Right cardiac atrium (tissue), 5 donors: ENCODE measurements at regions not wholly inside any gene's neighbourhood (a gene's known extent, or its start where the extent isn't known, plus 50 kb on each side); places are given as distances from the start of the nearest gene placed in this dataset.

ENCODE experiments used
- ATAC-seq, 2 donors: fragments of 200-7000 bp; cut with Tn5 transposase; one replicate each; pipeline versions ENCODE4 v1.8.0 to v1.9.1; 2020; ENCODE audit warnings: moderate library complexity in 2 of 2, mild to moderate bottlenecking in 1 of 2
- DNase-seq, 3 donors: peaks; one replicate each; pipeline ENCODE4 v3.0.0-alpha.2; 2020
- H3K27ac ChIP-seq: one replicate; pipeline ENCODE4 v1.5.1; 2013; ENCODE audit warnings: mild to moderate bottlenecking, low read length, control low read depth, moderate library complexity
- H3K27me3 ChIP-seq: one replicate; pipeline ENCODE4 v1.6.1; 2013; ENCODE audit not compliant: control insufficient read depth, insufficient read depth
- H3K4me1 ChIP-seq: one replicate; pipeline ENCODE4 v1.6.1; 2013; ENCODE audit warnings: low read length; ENCODE audit not compliant: control insufficient read depth, insufficient read depth
- H3K4me3 ChIP-seq: one replicate; pipeline ENCODE4 v1.5.1; 2013; ENCODE audit warnings: low read length, control low read depth
- H3K9me3 ChIP-seq: one replicate; pipeline ENCODE4 v1.6.1; 2013; ENCODE audit warnings: low read length; ENCODE audit not compliant: control insufficient read depth
- whole genome bisulfite sequencing: extraction: QIAGEN DNeasy Blood & Tissue Kit; methylation state at CpG from one replicate; pipeline ENCODE4 v1.1.7; 2013; 5-methylcytosine and 5-hydroxymethylcytosine counted together
- intact Hi-C, 4 donors: fragments of 100-400 bp; cut with DNase I; formaldehyde crosslinking; loops; one replicate each; pipeline versions ENCODE4 v1.11.0 to v1.14.0; 2022 to 2023
- donor health status: healthy with polysubstance abuse.
- donor health status: DM: no; HTN: yes; CAD: no.
- donor health status: DM: no; HTN: no; CAD: no.
- donor health status: DM: no; HTN: yes; CAD: no; lungs with severe emphysema.
- donor health status: DM: yes; HTN: yes; CAD: no.

DNA sequence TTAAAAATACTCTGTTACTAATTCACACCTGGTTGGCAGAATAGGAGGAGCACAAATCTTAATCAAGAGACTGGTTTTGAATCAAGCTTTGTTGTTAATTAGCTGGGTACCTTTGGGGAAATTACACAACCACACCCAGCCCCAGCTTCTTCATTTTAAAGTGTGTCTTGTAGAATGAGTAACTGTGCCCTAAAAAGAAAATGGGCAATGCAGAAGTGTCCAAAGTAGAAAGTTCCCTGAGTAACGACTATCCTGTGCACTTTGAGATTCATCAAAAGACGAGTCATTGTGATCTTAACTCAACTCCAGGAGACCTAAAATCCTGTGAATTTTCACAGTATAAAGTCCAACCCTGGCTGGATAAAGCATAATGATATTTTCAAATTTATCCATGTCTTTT is 792.3 kb upstream of the HS3ST1 start:
- DNase-seq (no peak), ATAC-seq (no peak)
- Histone ChIP-seq H3K27me3 (no peaks in the 10 kb centered on the region), H3K27ac (no peak overlapping the region), H3K4me1 (no peaks in the 10 kb centered on the region), H3K4me3 (no peak overlapping the region), H3K9me3 (no peaks in the 10 kb centered on the region)
- WGBS, result 83% methylated on average over 2 of the region's 2 CpGs
- intact Hi-C loops, result no loop called here

DNA sequence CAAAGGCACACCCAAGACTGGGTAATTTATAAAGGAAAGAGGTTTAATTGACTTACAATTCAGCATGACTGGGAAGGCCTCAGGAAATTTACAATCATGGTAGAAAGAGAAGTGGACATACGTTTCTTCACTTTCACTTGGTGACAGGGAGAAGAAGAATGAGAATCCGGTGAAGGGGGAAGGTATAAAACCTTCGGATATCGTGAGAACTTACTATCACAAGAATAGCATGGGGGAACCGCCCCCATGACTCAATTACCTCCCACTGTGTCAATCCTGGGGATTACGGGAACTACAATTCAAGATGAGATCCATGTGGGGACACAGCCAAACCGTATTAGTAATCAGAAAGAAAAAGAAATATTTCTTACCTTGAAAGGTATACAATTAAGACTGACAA is 782.9 kb upstream of the HS3ST1 start:
- WGBS, result 77% methylated on average over 7 of the region's 7 CpGs

DNA sequence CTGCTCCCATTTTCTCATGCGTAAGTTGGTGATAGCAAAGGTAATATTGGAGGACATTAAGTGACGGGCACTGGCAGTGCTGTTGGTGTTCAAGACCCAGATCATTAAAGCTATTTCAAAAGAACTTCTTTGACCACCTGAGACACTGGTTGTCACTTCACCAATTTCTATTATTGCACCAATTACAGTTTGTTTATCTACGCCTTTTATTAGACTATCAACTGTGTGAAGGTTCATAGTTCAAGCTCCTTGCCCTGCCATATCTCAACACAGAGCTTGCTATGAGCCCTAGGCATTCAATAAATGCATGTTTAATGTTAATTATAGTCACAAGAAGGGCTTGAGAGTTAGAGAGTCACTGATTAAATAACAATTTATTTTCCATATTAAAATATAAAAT is 778.7 kb upstream of the HS3ST1 start:
- no peak for ATAC-seq
- intact Hi-C loops, result no loop called here
- H3K27ac ChIP-seq, result no peak overlapping the region
- no peaks in the 10 kb centered on the region for H3K4me1 ChIP-seq
- H3K9me3 ChIP-seq, result no peaks in the 10 kb centered on the region
- no peak overlapping the region for H3K4me3 ChIP-seq
- WGBS, result 76% methylated on average over 3 of the region's 3 CpGs
- DNase-seq, result no peak
- H3K27me3 ChIP-seq, result no peaks in the 10 kb centered on the region

More for the DNA sequence above, 782.9 kb upstream of the HS3ST1 start:
- no peaks in the 10 kb centered on the region for H3K4me1 ChIP-seq
- H3K27me3 ChIP-seq, result no peaks in the 10 kb centered on the region
- H3K9me3 ChIP-seq, result no peaks in the 10 kb centered on the region
- intact Hi-C loops, result no loop called here
- no peak overlapping the region for H3K27ac ChIP-seq
- DNase-seq (no peak), ATAC-seq (no peak)
- no peak overlapping the region for H3K4me3 ChIP-seq

- WGBS, result 51% methylated on average over 4 of the region's 4 CpGs
- intact Hi-C loops, result no loop called here
Observed at GRCh38 chr4:12206091-12206490, 777.4 kb upstream of the HS3ST1 start.

DNA sequence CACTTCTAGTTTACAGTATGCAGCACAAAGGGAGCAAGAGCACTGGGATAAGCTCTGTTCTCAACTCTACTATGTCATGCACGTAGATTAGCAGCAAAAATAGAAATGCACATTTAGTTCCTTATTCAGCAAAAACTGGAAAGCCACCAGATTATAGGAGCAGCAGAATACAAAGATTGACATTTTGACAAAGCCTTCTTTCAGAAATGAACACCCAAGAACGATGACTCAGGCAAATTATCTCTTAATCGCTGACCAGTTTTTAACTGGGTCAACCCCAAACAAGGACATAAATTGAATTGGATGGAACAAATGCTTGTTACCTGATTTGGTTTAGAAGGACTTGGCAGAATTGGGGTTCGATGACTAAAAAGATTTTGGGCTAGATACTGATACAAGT is 775.3 kb upstream of the HS3ST1 start:
- H3K27ac ChIP-seq, result no peak overlapping the region
- no peaks in the 10 kb centered on the region for H3K4me1 ChIP-seq
- H3K27me3 ChIP-seq, result no peaks in the 10 kb centered on the region
- H3K4me3 ChIP-seq, result no peak overlapping the region
- H3K9me3 ChIP-seq, result no peaks in the 10 kb centered on the region
- ATAC-seq (no peak), DNase-seq (no peak)
- intact Hi-C loops, result no loop called here
- WGBS, result 69% methylated on average over 4 of the region's 4 CpGs

More at GRCh38 chr4:12206091-12206490, 777.4 kb upstream of the HS3ST1 start:
- no peaks in the 10 kb centered on the region for H3K27me3 ChIP-seq
- H3K27ac ChIP-seq, result no peak overlapping the region
- H3K4me3 ChIP-seq, result no peak overlapping the region
- ATAC-seq (no peak), DNase-seq (no peak)
- no peaks in the 10 kb centered on the region for H3K9me3 ChIP-seq
- no peaks in the 10 kb centered on the region for H3K4me1 ChIP-seq

DNA sequence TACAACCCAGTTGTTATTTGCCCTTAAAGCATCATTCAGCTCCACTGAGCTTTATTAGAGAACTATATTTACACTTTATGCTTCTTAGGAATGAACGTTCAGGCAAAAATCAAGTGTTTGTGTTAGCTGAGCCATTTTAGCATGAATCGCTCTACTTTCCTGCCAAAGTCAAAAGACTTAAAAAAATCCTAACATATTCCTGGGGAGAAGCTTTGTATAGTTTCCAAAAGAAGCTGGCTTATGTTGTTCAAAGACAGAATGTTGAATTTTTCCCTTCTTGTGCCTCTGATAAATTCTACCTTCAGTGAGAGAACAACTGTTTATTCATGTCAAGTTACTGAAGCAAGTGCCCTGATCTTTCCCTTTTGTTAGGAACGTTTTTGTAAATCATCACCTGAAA is 771.5 kb upstream of the HS3ST1 start:
- 69% methylated on average over 3 of the region's 3 CpGs for WGBS
- Histone ChIP-seq H3K27me3 (no peaks in the 10 kb centered on the region), H3K9me3 (no peaks in the 10 kb centered on the region), H3K27ac (no peak overlapping the region), H3K4me3 (no peak overlapping the region), H3K4me1 (no peaks in the 10 kb centered on the region)
- DNase-seq, result no peak
- no peak for ATAC-seq
- intact Hi-C loops, result no loop called here

DNA sequence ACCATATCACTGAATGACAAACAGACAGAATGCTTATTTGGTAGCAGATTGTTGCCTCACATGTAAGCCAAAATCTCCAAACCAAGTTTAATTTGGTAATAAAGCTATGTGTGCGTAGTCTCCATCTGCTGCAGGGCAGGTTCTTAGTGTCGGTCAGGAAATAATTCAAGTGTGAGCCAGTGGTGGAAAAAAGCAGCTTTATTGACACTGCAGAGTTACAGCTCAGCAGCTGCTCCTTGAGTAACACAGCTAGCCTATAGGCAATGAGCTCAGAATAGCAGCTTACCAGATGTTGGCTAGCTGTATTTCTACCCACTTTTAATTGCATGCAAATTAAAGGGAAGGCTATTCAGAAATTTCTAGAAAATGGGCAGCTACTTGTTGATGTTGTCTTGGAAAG is 757.8 kb upstream of the HS3ST1 start:
- no peaks in the 10 kb centered on the region for H3K27me3 ChIP-seq
- no peak for ATAC-seq
- DNase-seq, result no peak
- 76% methylated on average over 2 of the region's 2 CpGs for WGBS
- intact Hi-C loops, result no loop called here
- H3K9me3 ChIP-seq, result no peaks in the 10 kb centered on the region
- no peak overlapping the region for H3K4me3 ChIP-seq
- H3K4me1 ChIP-seq, result no peaks in the 10 kb centered on the region
- H3K27ac ChIP-seq, result no peak overlapping the region

GRCh38 chr4:12178614-12179610 is 750.2 kb upstream of the HS3ST1 start:
- 49% methylated on average over 11 of the region's 11 CpGs for WGBS
- H3K4me1 ChIP-seq, result no peaks in the 10 kb centered on the region
- H3K9me3 ChIP-seq, result no peaks in the 10 kb centered on the region
- ATAC-seq, result peak in 1 of 2 donors; percentile 74
- H3K27me3 ChIP-seq, result no peaks in the 10 kb centered on the region
- H3K27ac ChIP-seq, result no peak overlapping the region
- peak; percentile 14 to 61 (median 40) for DNase-seq
- H3K4me3 ChIP-seq, result no peak overlapping the region
- intact Hi-C loops, result no loop called here

DNA sequence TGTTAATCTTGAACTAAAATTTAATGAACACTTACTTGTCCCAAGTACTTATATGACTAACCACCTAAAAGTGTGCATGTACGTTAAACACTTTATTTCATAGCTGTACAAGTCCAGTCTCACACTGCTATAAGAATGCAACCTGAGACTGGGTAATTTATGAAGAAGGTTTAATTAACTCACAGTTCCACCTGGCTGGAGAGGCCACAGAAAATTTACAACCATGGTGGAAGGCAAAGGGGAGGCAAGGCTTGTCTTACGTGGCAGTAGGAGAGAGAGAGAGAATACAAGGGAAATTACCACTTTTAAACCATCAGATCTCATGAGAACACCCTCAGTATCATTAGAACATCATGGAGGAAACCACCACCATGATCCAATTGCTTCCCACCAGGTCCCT is 748.7 kb upstream of the HS3ST1 start:
- Histone ChIP-seq H3K27me3 (no peaks in the 10 kb centered on the region), H3K4me3 (no peak overlapping the region), H3K4me1 (no peaks in the 10 kb centered on the region), H3K9me3 (no peaks in the 10 kb centered on the region), H3K27ac (no peak overlapping the region)
- 90% methylated on average over 2 of the region's 2 CpGs for WGBS
- intact Hi-C loops, result no loop called here
- ATAC-seq (no peak), DNase-seq (no peak)

- H3K27ac ChIP-seq, result no peak overlapping the region
- DNase-seq (no peak), ATAC-seq (no peak)
- WGBS, result 69% methylated on average over 4 of the region's 4 CpGs
- intact Hi-C loops, result no loop called here
- H3K9me3 ChIP-seq, result no peaks in the 10 kb centered on the region
- H3K4me3 ChIP-seq, result no peak overlapping the region
- no peaks in the 10 kb centered on the region for H3K27me3 ChIP-seq
- H3K4me1 ChIP-seq, result no peaks in the 10 kb centered on the region
Observed at GRCh38 chr4:12173496-12173895, 744.8 kb upstream of the HS3ST1 start.

DNA sequence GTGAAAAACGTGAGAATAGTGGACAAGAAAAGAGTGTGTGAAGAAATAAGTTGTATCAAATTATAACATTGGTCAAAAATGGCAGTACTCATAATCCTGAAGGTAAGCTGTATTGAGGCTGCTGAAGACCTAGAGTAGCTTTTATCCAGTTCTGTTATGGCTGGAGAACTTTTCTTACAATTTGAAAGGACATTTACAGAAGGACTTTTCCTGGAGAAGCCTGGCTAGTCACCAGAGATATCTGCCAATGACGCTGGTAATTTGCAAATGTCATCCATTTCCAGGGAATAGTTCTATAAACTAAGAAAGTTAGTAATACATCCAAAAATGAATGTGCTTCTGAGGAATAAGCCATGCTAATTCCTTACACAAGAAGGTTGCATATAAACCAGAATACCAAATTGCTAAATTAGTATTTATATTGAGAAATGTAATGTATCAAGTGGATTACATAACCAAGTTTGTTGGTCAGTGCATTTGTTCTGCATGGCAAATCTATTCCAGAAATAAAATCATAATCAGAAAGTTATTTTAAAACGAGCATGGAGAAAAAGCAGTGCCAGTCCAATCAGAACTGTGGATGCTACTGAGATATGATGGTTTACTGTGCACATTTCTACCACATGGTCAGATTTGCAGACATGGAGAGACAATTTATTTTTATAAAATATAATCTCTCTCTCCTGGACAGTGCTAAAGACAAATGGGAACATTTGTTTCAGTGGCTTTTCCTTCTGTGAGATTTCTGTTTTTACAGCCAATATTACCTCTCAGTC is 743.7 kb upstream of the HS3ST1 start:
- Histone ChIP-seq H3K27me3 (no peaks in the 10 kb centered on the region), H3K9me3 (no peaks in the 10 kb centered on the region), H3K4me1 (no peaks in the 10 kb centered on the region), H3K27ac (peak overlapping the region; percentile 57), H3K4me3 (no peak overlapping the region)
- ATAC-seq, result peak; percentile 75 to 80
- intact Hi-C loops, result no loop called here
- DNase-seq, result no peak
- 40% methylated on average over 3 of the region's 3 CpGs for WGBS
